ENCODE measurements at regions not wholly inside any gene's neighbourhood (a gene's known extent, or its start where the extent isn't known, plus 50 kb on each side); places are given as distances from the start of the nearest gene placed in this dataset.

DNA sequence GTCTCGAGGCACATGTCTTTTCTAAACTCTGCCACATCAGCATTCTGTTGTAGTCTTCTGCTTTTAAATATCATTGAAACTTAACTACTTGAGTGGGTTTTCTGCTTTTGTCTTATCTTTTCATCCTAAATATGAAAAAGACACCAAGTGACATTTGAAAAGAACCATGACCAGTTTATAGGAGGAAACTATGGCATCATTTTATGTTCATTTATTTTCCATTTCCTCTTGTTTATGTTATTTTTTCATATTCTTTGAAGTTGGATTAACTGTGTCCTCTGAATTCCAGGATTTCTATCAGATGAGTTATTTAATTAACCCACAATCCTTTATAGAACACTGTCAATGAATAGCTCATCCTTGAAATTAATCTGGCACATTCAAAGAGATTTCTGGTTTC, 93.4 kb upstream of the ARHGAP28 start:
- H3K4me3 ChIP-seq (ENCODE audit: low read depth, low read length) = no peak overlapping the region
- TF ChIP-seq CTCF (IDR thresholded peaks at IDR 0.05; ENCODE audit: low read depth, low read length, missing control alignments) = no peak
- no peak for DNase-seq (ENCODE audit: low read depth)

DNA sequence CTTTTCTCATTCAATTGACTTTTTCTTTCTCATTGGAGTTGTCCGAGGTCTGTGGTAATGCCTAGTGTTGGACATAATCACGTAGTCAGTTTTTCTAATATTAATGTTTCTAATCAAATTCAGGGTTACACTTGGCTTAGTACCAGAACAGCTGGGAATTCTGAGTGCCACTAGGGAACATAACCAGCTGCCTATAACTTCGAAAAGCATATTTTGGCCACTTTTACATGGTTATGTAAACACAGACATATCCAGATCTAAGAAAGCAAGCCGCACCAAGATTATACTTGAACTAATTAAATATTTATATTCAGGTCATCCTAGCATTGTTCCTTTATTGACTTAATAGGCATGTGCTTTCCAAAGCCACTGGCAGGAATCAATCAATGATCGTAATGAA, 91.1 kb upstream of the ARHGAP28 start:
- DNase-seq (ENCODE audit: low read depth) = no peak
- TF ChIP-seq CTCF (IDR thresholded peaks at IDR 0.05; ENCODE audit: low read depth, low read length, missing control alignments) = no peak
- H3K4me3 ChIP-seq (ENCODE audit: low read depth, low read length) = no peak overlapping the region

- TF ChIP-seq CTCF (IDR thresholded peaks at IDR 0.05; ENCODE audit: low read depth, low read length, missing control alignments) = no peak
- DNase-seq (ENCODE audit: low read depth) = no peak
- no peak overlapping the region for H3K4me3 ChIP-seq (ENCODE audit: low read depth, low read length)
These were observed 90.2 kb upstream of the ARHGAP28 start for GRCh38 chr18:6639305-6639704.

DNA sequence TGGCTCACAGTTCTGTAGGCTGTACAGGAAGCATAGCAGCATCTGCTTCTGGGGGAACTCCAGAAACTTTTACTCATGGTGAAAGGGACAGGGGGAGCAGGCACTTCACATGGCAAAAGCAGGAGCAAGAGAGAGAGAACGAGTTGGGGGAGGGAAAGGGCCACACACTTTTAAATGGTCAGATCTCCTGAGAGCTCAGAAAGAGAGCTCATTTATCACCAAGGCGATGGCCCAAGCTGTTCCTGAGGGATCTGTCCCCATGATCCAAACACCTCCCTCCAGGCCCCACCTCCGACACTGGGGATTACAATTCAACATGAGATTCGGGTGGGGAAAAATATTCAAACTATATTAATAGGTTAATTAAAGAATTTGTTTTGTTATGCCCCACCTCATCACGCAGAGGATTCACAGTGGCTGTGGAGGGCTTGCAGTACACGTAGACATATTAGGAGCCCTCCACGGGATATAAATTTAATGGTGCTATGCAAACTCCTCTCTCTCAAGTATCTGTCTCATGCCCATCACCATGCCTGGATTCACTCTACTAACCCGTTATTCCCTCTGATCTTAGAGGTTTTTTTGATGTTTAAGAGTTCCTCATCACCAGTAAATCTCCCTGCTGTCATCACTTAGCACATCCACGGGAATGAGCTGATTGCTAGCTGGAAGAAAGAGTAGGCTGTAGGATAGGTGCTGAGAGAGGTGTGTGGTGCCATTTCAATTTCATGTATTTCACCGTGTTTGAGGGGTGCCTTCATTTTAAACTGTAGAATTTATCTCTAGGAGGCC, 84.5 kb upstream of the ARHGAP28 start:
- H3K4me3 ChIP-seq (ENCODE audit: low read depth, low read length) = no peak overlapping the region
- TF ChIP-seq CTCF (IDR thresholded peaks at IDR 0.05; ENCODE audit: low read depth, low read length, missing control alignments) = no peak
- no peak for DNase-seq (ENCODE audit: low read depth)

DNA sequence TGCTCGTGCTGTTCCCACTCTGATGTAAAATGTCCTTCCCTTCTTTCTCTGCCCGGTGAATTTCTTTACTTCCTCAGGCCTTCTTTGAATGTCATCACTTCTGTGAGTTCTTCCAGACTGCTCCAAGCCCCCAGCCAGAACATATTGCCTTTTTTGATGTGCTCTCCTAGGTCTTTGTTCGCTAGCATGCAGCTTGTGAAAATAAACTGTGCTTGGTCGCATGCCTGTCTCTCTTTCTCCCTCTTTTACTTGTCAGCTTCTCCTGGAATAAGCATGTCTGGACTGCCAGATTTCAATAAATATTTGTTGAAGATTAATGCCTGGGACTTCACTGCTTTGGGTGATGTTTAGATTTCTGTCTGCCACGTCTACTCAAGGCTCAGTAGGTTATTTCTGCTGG, 82.7 kb upstream of the ARHGAP28 start:
- H3K4me3 ChIP-seq (ENCODE audit: low read depth, low read length) = no peak overlapping the region
- no peak for TF ChIP-seq CTCF (IDR thresholded peaks at IDR 0.05; ENCODE audit: low read depth, low read length, missing control alignments)
- DNase-seq (ENCODE audit: low read depth) = no peak

- no peak for DNase-seq (ENCODE audit: low read depth)
- H3K4me3 ChIP-seq (ENCODE audit: low read depth, low read length) = no peak overlapping the region
- TF ChIP-seq CTCF (IDR thresholded peaks at IDR 0.05; ENCODE audit: low read depth, low read length, missing control alignments) = no peak
These were observed 80.9 kb upstream of the ARHGAP28 start for GRCh38 chr18:6648581-6648980.

All from GM12864 (cell line).